DND-41 (cell line): ENCODE measurements at regions not wholly inside any gene's neighbourhood (a gene's known extent, or its start where the extent isn't known, plus 50 kb on each side); places are given as distances from the start of the nearest gene placed in this dataset.
"Not testable (repeated sequence)": the region's sequence is repeated elsewhere in the genome, so short reads cannot be mapped to it uniquely, and the experiment has no call there.

Experiments
- CTCF ChIP-seq: IDR thresholded peaks from 2 replicates; pipeline ENCODE4 v1.5.1; 2012; ENCODE audit warnings: borderline replicate concordance, low read length, moderate library complexity, mild to moderate bottlenecking; ENCODE audit not compliant: poor library complexity, severe bottlenecking; ENCODE audit errors: extremely low read depth
- EZH2 ChIP-seq: IDR thresholded peaks from 3 replicates; pipeline ENCODE4 v1.6.1; 2012; ENCODE audit warnings: borderline replicate concordance, low read depth, mild to moderate bottlenecking, moderate library complexity, low read length, inconsistent platforms; ENCODE audit not compliant: severe bottlenecking

GRCh38 chr21:13827666-13828065, 218.1 kb downstream of the POTED start:
- TF ChIP-seq EZH2, CTCF: not testable (repeated sequence)
